Endothelial cell of umbilical vein (primary cell): ENCODE measurements at regions not wholly inside any gene's neighbourhood (a gene's known extent, or its start where the extent isn't known, plus 50 kb on each side); places are given as distances from the start of the nearest gene placed in this dataset.

ENCODE experiments used
- BruUV-seq: library from RNA; stranded (reverse); fragments of 400-500 nt; replicated peaks from 2 replicates; lab custom pipeline; 2021; lab: Mats Ljungman, UMichigan
- CTCF ChIA-PET: fragments of 300-600, 350-600 bp; sonication (Branson Sonifier 250); formaldehyde crosslinking; loops from one replicate; lab custom pipeline; 2021; ENCODE audit warnings: antibody characterized with exemption, inconsistent platforms; lab: Charles Lee
- POLR2A ChIA-PET: fragments of 300-600, 350-600 bp; sonication (Branson Sonifier 250); formaldehyde crosslinking; loops from one replicate; lab custom pipeline; 2021; ENCODE audit warnings: antibody characterized with exemption, inconsistent platforms; lab: Charles Lee
- DNase-seq: peaks from one replicate; pipeline ENCODE4 v3.0.0-alpha.2; 2011; ENCODE audit warnings: low read depth, low spot score
- FAIRE-seq: peaks from 2 replicates; lab custom pipeline; 2011; peaks lifted over from hg19 to GRCh38; lab: Jason Lieb, UNC
- H2AFZ ChIP-seq: 2 replicates; pipeline ENCODE4 v1.6.0; 2012; ENCODE audit warnings: low read depth, low read length, control low read depth, inconsistent platforms
- H3K27ac ChIP-seq: 2 replicates; pipeline ENCODE4 v1.5.1; 2011; ENCODE audit warnings: low read depth, mild to moderate bottlenecking, control low read depth, low read length, moderate library complexity; ENCODE audit not compliant: insufficient read depth
- H3K27me3 ChIP-seq, 2 experiments: 2 replicates each; pipeline versions ENCODE4 v1.6.0 to v1.6.1; 2011; ENCODE audit warnings: low read length in 2 of 2, mixed read lengths in 1 of 2; ENCODE audit not compliant: control insufficient read depth in 2 of 2, insufficient read depth in 2 of 2
- H3K36me3 ChIP-seq, 2 experiments: 2 replicates in 1 of 2; 3 replicates in 1 of 2; pipeline ENCODE4 v1.5.1; 2011; ENCODE audit warnings: low read length in 2 of 2, mild to moderate bottlenecking in 1 of 2, moderate library complexity in 1 of 2; ENCODE audit not compliant: control insufficient read depth in 2 of 2, insufficient read depth in 2 of 2; ENCODE audit errors: extremely low read depth in 1 of 2
- H3K4me1 ChIP-seq: 3 replicates; pipeline ENCODE4 v1.5.1; 2011; ENCODE audit warnings: mild to moderate bottlenecking, low read length; ENCODE audit not compliant: control insufficient read depth, insufficient read depth; ENCODE audit errors: extremely low read depth
- H3K4me2 ChIP-seq: 2 replicates; pipeline ENCODE4 v1.6.1; 2011; ENCODE audit warnings: low read length, control low read depth, mixed read lengths; ENCODE audit not compliant: insufficient read depth
- H3K4me3 ChIP-seq, 3 experiments: fragments of 200-600 bp in 1 of 3; sonication (generic), shearing (Covaris generic) in 1 of 3; replicated peaks in 1 of 3; 2 replicates each; pipeline ENCODE4 v1.5.1; 2011 to 2016; ENCODE audit warnings: control low read depth in 3 of 3, low read length in 3 of 3, mild to moderate bottlenecking in 2 of 3, inconsistent platforms in 1 of 3, low read depth in 1 of 3, moderate library complexity in 1 of 3; ENCODE audit not compliant: insufficient read depth in 1 of 3
- H3K79me2 ChIP-seq: 2 replicates; pipeline ENCODE4 v1.6.0; 2012; ENCODE audit warnings: low read length, inconsistent platforms; ENCODE audit not compliant: control insufficient read depth, insufficient read depth
- H3K9ac ChIP-seq: replicated peaks from 2 replicates; pipeline ENCODE3; 2011; ENCODE audit warnings: low read length, control low read depth; ENCODE audit not compliant: insufficient read depth; ENCODE audit errors: extremely low read depth
- H3K9me1 ChIP-seq: replicated peaks from 3 replicates; pipeline ENCODE4 v1.6.0; 2011; ENCODE audit warnings: mild to moderate bottlenecking, low read length; ENCODE audit not compliant: control insufficient read depth, insufficient read depth; ENCODE audit errors: extremely low read depth
- H3K9me3 ChIP-seq: replicated peaks from 2 replicates; pipeline ENCODE4 v1.5.1; 2012; ENCODE audit warnings: low read length, inconsistent platforms; ENCODE audit not compliant: control insufficient read depth, insufficient read depth
- H4K20me1 ChIP-seq: replicated peaks from 2 replicates; pipeline ENCODE3; 2011; ENCODE audit warnings: mild to moderate bottlenecking, low read length; ENCODE audit not compliant: control insufficient read depth, insufficient read depth; ENCODE audit errors: extremely low read depth
- CTCF ChIP-seq, 2 donors: IDR thresholded peaks; 1 replicate in 1 of 2; 2 replicates in 1 of 2; pipeline ENCODE4 v1.5.1; 2011; ENCODE audit warnings: low read length in 2 of 2, mild to moderate bottlenecking in 2 of 2, moderate library complexity in 2 of 2, control low read depth in 1 of 2, inconsistent platforms in 1 of 2, low read depth in 1 of 2; ENCODE audit not compliant: insufficient read depth in 1 of 2; ENCODE audit errors: extremely low read depth in 1 of 2
- EZH2 ChIP-seq: IDR thresholded peaks from 2 replicates; pipeline ENCODE4 v1.6.1; 2012; ENCODE audit warnings: borderline replicate concordance, low read depth, mild to moderate bottlenecking, moderate library complexity, low read length, inconsistent platforms; ENCODE audit not compliant: severe bottlenecking
- FOS ChIP-seq: IDR thresholded peaks from 2 replicates; pipeline ENCODE4 v1.6.1; 2011; ENCODE audit warnings: mild to moderate bottlenecking, low read length, moderate library complexity, borderline replicate concordance; ENCODE audit not compliant: insufficient read depth
- GATA2 ChIP-seq: IDR thresholded peaks from 2 replicates; pipeline ENCODE4 v1.7.0; 2011; ENCODE audit warnings: low read depth, mild to moderate bottlenecking, moderate library complexity, mixed read lengths, low read length; ENCODE audit not compliant: insufficient read length, insufficient read depth
- JUN ChIP-seq: IDR thresholded peaks from 2 replicates; pipeline ENCODE4 v1.6.1; 2011; ENCODE audit warnings: borderline replicate concordance, low read depth; ENCODE audit not compliant: insufficient read length, insufficient read depth
- MAX ChIP-seq: IDR thresholded peaks from 2 replicates; pipeline ENCODE4 v1.6.1; 2011; ENCODE audit not compliant: insufficient read depth, insufficient read length
- MYC ChIP-seq: IDR thresholded peaks from one replicate; pipeline ENCODE4 v1.6.1; 2011; ENCODE audit warnings: mild to moderate bottlenecking, low read depth, low read length
- POLR2A ChIP-seq: IDR thresholded peaks from 2 replicates; pipeline ENCODE4 v1.6.1; 2012; ENCODE audit warnings: low read depth, mild to moderate bottlenecking, control low read depth, low read length
- POLR2AphosphoS5 ChIP-seq: IDR thresholded peaks from 2 replicates; pipeline ENCODE4 v1.6.1; 2012; ENCODE audit warnings: low read depth, mild to moderate bottlenecking, control low read depth, low read length, moderate library complexity; ENCODE audit not compliant: insufficient read depth
- dilution Hi-C: fragments of 300-500 bp; cut with MboI; formaldehyde crosslinking; loops from one replicate; pipeline ENCODE4 v1.15.0; 2019; ENCODE audit warnings: low sequenced_read_pairs; ENCODE audit not compliant: extremely low pct_ligation_motif_present
- intact Hi-C: fragments of 100-400 bp; cut with micrococcal nuclease; formaldehyde crosslinking; loops from one replicate; pipeline ENCODE4 v1.10.0; 2022

- dilution Hi-C loops (no loop called here), intact Hi-C loops (no loop called here)
- no TSS peak for BruUV-seq
- H2AFZ ChIP-seq: no peak overlapping the region
- no peaks in the 10 kb centered on the region for H3K9me1 ChIP-seq
- H3K4me3 ChIP-seq: no peak overlapping the region
- H3K27ac ChIP-seq: no peak overlapping the region
- no peak for FAIRE-seq
- TF ChIP-seq CTCF (IDR thresholded peaks at IDR 0.05; ENCODE audit: extremely low read depth in 1 of 2, insufficient read depth in 1 of 2, low read depth in 1 of 2, low read length in 2 of 2): no peak
- TF ChIP-seq JUN: no peak
- H4K20me1 ChIP-seq: no peaks in the 10 kb centered on the region
- no peaks in the 10 kb centered on the region for H3K27me3 ChIP-seq
- peaks cover 2% of the 10 kb centered on the region for H3K9me3 ChIP-seq
- ChIA-PET CTCF (no interaction called here), POLR2A (no interaction called here)
- no peaks in the 10 kb centered on the region for H3K79me2 ChIP-seq
- H3K36me3 ChIP-seq: no peaks in the 10 kb centered on the region
- no peak overlapping the region for H3K9ac ChIP-seq
- no peaks in the 10 kb centered on the region for H3K4me1 ChIP-seq
- H3K4me2 ChIP-seq: no peak overlapping the region
- DNase-seq: no peak
Measured at GRCh38 chr15:93246266-93247242, 157.5 kb upstream of the RGMA start.

GRCh38 chr15:93245661-93246042 lies 156.6 kb upstream of the RGMA start:
- H3K27me3 ChIP-seq: no peaks in the 10 kb centered on the region
- no peak overlapping the region for H3K9ac ChIP-seq
- H3K4me3 ChIP-seq: no peak overlapping the region
- H3K9me3 ChIP-seq: peaks cover 2% of the 10 kb centered on the region
- no peaks in the 10 kb centered on the region for H3K79me2 ChIP-seq
- no peaks in the 10 kb centered on the region for H3K9me1 ChIP-seq
- no peak overlapping the region for H3K4me2 ChIP-seq
- ChIA-PET CTCF (no interaction called here), POLR2A (no interaction called here)
- no peaks in the 10 kb centered on the region for H3K36me3 ChIP-seq
- FAIRE-seq (no peak), DNase-seq (no peak)
- H3K27ac ChIP-seq: no peak overlapping the region
- intact Hi-C loops: no loop called here
- TF ChIP-seq FOS (no peak), POLR2AphosphoS5 (no peak), GATA2 (no peak), CTCF (IDR thresholded peaks at IDR 0.05; ENCODE audit: extremely low read depth in 1 of 2, insufficient read depth in 1 of 2, low read depth in 1 of 2, low read length in 2 of 2) (no peak), POLR2A (no peak), MAX (no peak), MYC (no peak), EZH2 (no peak), JUN (no peak)
- no peaks in the 10 kb centered on the region for H3K4me1 ChIP-seq
- no peaks in the 10 kb centered on the region for H4K20me1 ChIP-seq
- H2AFZ ChIP-seq: no peak overlapping the region
- dilution Hi-C loops: no loop called here
- no TSS peak for BruUV-seq
